Iris pigment epithelial cell (primary cell): ENCODE measurements at regions not wholly inside any gene's neighbourhood (a gene's known extent, or its start where the extent isn't known, plus 50 kb on each side); places are given as distances from the start of the nearest gene placed in this dataset.

Experiments
- DNase-seq: peaks from one replicate; pipeline ENCODE4 v3.0.0-alpha.2; 2011; ENCODE audit warnings: low read depth

- no peak for DNase-seq
These were observed 510.6 kb downstream of the CPS1 start for GRCh38 chr2:211067029-211067428.

DNA sequence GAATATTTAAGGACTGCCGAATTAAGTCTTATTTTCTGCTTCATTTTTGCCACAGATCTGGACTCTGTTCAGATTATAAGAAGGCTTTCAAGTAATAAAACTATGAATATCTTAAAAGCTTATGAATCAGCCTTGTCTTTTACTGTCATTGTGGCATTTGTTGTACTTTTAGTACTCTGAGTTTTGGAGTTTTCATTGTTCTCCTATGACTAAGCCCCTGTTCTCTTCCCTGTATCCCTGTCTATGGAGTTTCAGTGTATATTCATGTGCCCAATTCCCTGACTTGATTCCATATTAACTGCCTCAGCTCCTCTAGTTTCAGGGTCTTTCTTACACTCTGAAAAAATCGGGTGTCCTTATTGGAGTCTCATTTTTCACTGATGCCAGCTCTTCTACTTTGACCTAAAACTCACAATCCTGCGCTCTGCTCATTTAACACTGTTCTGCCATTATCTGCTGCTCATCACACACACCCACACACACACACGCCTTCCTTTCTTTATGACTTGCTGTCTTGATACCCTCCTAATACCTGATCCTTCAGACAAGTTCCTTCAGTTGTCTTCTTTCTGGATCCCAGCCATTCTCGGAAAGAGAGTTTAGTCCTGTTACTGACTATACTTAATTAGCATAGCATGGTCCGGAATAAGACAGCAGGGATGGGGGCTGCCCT is 511.8 kb downstream of the CPS1 start:
- no peak for DNase-seq

GRCh38 chr2:211070547-211070946 is 514.1 kb downstream of the CPS1 start:
- no peak for DNase-seq

- no peak for DNase-seq
These were observed 520.9 kb downstream of the CPS1 start for GRCh38 chr2:211077216-211077767.

DNA sequence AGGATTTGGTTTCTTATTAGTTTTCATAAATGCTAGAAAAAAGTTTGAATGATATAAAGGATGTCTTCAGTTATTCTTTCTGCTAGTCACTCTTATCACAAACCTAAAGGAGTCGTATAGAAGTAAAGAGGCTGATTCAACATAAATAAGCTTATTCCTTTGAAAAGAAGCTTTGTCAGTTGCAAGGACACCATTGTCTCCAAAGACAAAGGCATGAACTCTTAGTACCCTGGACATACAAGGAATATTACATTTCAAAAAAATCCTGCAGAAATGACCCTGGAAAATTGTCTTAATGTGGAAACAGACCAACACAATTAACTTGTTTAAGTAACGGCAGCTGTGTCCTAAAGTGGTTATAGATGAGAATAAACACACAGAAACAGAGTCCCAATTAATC is 528.0 kb downstream of the CPS1 start:
- no peak for DNase-seq

DNA sequence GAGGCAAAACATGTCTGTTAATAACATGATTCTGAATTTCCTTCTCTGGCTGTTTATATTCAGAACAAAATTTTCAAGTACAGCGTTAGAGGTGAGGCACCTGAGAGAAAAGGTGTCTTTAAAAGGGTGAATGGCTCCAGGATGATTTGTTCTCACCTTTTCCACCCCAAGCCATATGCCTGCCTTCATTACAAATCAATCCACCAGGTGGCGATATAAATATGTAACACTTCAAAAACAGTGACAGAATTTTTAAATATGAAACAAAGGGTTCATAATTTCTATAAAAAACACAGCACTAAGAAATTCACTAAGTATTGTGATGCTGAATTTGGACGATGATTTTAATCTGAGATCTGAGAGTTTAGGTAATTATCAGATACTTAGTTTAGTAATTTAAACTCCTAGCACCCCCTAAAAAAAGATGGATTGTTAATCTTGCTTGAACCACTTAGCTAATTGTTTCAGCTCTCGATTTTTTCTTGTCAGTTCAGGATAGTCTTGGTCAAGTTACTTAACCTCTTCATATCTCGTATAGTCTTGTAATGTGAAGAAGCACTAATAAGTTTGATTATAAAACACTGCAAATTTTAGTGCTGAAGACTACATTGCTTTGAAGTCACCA is 528.8 kb downstream of the CPS1 start:
- peak; percentile 45 for DNase-seq

- no peak for DNase-seq
These were observed 529.6 kb downstream of the CPS1 start for GRCh38 chr2:211086049-211086448.

- DNase-seq, result no peak
These were observed 532.7 kb downstream of the CPS1 start for GRCh38 chr2:211089127-211089526.

DNA sequence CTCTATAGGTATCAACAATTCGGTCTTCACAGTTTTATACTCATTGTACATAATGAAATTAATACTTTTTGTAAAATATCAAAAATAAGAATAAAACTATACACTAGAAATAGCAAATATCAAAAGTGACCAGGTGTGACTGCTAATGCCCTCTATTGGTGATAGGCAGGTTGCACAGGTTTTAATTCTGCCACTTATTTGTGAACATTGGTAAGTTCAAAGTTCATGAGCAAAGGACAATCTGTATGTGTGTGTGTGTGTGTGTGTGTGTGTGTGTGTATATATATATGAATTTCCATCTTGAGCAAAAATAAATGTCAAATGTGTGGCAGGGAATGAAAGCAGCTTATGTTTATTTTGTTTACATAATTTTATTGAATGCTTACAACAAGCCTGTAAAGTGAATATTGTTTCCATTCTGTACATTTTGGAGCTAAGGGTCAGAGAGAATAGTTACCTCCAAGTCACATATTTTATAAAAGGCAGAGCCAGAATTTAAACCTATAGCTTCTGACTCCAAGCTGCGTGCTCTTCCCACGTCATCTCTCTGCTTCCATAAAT is 537.4 kb downstream of the CPS1 start:
- peak; percentile 16 for DNase-seq

GRCh38 chr2:211103989-211104388 is 547.6 kb downstream of the CPS1 start:
- DNase-seq, result no peak

- no peak for DNase-seq
These were observed 557.2 kb downstream of the CPS1 start for GRCh38 chr2:211113334-211114175.

GRCh38 chr2:211114826-211115455 is 558.5 kb downstream of the CPS1 start:
- DNase-seq, result peak; percentile 78

GRCh38 chr2:211117026-211117425 is 560.6 kb downstream of the CPS1 start:
- peak; percentile 24 for DNase-seq

DNA sequence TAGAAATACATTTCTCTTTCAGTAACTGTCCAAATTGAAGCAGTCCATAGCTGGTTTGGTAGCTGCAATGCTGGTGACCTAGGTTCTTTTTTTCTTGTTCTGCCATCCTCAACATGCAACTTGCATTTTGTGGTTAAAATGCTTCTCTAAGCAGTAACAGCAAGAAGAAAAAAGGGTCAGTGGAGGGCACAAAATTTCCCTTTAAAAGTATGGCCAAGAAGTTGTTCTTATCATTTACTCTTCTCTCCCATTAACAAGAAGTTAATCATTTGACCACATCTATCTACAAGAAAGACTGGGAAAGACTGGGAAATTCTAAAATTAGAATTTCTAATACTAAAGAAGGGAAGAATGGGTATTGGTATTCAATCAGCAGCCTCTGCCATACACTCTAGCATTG is 569.9 kb downstream of the CPS1 start:
- no peak for DNase-seq

GRCh38 chr2:211127501-211127900 is 571.1 kb downstream of the CPS1 start:
- peak; percentile 43 for DNase-seq

DNA sequence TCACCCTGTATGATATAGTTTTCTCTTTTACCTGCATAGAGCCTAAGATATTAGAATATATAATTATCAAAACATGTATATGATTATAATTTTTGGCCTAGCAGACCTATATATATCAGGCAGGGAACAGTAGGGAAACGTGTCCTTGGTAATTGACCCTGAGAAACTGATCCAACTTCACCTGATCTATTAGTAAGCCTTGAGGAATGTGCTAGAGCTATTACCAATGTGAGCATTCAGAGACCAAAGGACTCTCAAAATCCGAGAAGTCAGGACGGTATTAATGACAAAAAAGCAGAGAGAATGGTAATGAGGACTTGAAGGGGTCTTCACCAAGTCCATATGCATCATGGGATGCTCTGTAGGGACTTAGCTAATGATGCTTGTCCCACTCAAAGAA is 571.9 kb downstream of the CPS1 start:
- DNase-seq, result no peak

- DNase-seq, result no peak
These were observed 573.4 kb downstream of the CPS1 start for GRCh38 chr2:211129798-211130197.

- DNase-seq, result peak; percentile 38
These were observed 575.6 kb downstream of the CPS1 start for GRCh38 chr2:211132046-211132445.

DNA sequence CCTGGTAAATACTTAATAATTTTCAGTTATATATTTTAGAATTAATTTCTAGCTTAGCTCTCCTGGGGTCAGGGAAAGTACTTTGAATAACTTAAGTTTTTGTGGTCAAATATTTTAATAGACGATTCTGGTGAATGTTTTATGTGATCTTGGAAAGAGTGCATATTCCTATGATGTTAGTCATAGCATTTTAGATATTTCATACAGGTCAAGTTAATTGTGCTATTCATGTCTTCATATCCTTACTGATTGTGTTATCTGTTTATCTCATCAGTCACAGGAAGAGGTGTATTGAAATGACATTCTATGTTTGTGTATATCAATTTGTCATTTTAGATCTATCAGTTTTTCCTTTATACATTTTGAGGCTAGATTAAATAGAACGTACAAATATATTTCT is 576.2 kb downstream of the CPS1 start:
- peak; percentile 83 for DNase-seq

- peak; percentile 47 for DNase-seq
These were observed 577.4 kb downstream of the CPS1 start for GRCh38 chr2:211133766-211134165.

GRCh38 chr2:211138551-211138950 is 582.2 kb downstream of the CPS1 start:
- DNase-seq, result no peak

GRCh38 chr2:211141646-211142045 is 585.2 kb downstream of the CPS1 start:
- peak; percentile 52 for DNase-seq
